ENCODE measurements at regions not wholly inside any gene's neighbourhood (a gene's known extent, or its start where the extent isn't known, plus 50 kb on each side); places are given as distances from the start of the nearest gene placed in this dataset.
"Not testable (repeated sequence)": the region's sequence is repeated elsewhere in the genome, so short reads cannot be mapped to it uniquely, and the experiment has no call there.

GRCh38 chr16:26863931-26864330 lies 202.8 kb upstream of the C16orf82 start:
- Mint-ChIP-seq H3K4me3 (no peak overlapping the region), H3K4me1 (ENCODE audit: low read depth) (no peaks in the 10 kb centered on the region), H3K27me3 (no peaks in the 10 kb centered on the region), H3K36me3 (no peaks in the 10 kb centered on the region), H3K27ac (no peak overlapping the region), H3K9me3 (peaks cover 23% of the 10 kb centered on the region)
- ChIA-PET POLR2A (no interaction called here), CTCF (no interaction called here)
- intact Hi-C loops (cut with micrococcal nuclease), result no loop called here
- DNase-seq, result no peak

GRCh38 chr16:26874318-26874717 lies 192.4 kb upstream of the C16orf82 start:
- H3K4me3 Mint-ChIP-seq; H3K27me3 Mint-ChIP-seq; H3K9me3 Mint-ChIP-seq; intact Hi-C loops (cut with micrococcal nuclease); H3K4me1 Mint-ChIP-seq (ENCODE audit: low read depth); H3K27ac Mint-ChIP-seq; CTCF ChIA-PET; H3K36me3 Mint-ChIP-seq; DNase-seq; POLR2A ChIA-PET: not testable (repeated sequence)

GRCh38 chr16:26877421-26877820 lies 189.3 kb upstream of the C16orf82 start:
- H3K9me3 Mint-ChIP-seq, result no peaks in the 10 kb centered on the region

GRCh38 chr16:26885674-26886073 lies 181.1 kb upstream of the C16orf82 start:
- Mint-ChIP-seq H3K4me1 (ENCODE audit: low read depth) (no peaks in the 10 kb centered on the region), H3K27me3 (peaks cover 15% of the 10 kb centered on the region), H3K4me3 (no peak overlapping the region), H3K36me3 (no peaks in the 10 kb centered on the region), H3K9me3 (peaks cover 5% of the 10 kb centered on the region), H3K27ac (no peak overlapping the region)
- DNase-seq, result no peak
- ChIA-PET POLR2A (no interaction called here), CTCF (no interaction called here)
- intact Hi-C loops (cut with micrococcal nuclease), result no loop called here

More at GRCh38 chr16:26877421-26877820, 189.3 kb upstream of the C16orf82 start:
- Mint-ChIP-seq H3K36me3 (no peaks in the 10 kb centered on the region), H3K27me3 (peaks cover 4% of the 10 kb centered on the region), H3K27ac (no peak overlapping the region), H3K4me3 (no peak overlapping the region), H3K4me1 (ENCODE audit: low read depth) (no peaks in the 10 kb centered on the region)
- POLR2A ChIA-PET, result no interaction called here
- intact Hi-C loops (cut with micrococcal nuclease), result no loop called here
- CTCF ChIA-PET, result interaction anchor here (0.6 kb wide), 1 partner anchor 54 kb away, joined by 3 read pairs; no protein-coding TSS in a partner anchor
- DNase-seq, result no peak

GRCh38 chr16:26889740-26890139 lies 177.0 kb upstream of the C16orf82 start:
- H3K4me1 Mint-ChIP-seq (ENCODE audit: low read depth), result no peaks in the 10 kb centered on the region
- ChIA-PET CTCF (no interaction called here), POLR2A (no interaction called here)
- H3K27me3 Mint-ChIP-seq, result peaks cover 9% of the 10 kb centered on the region
- H3K27ac Mint-ChIP-seq, result no peak overlapping the region
- no peaks in the 10 kb centered on the region for H3K36me3 Mint-ChIP-seq
- no peak for DNase-seq
- intact Hi-C loops (cut with micrococcal nuclease), result no loop called here
- H3K4me3 Mint-ChIP-seq, result no peak overlapping the region
- H3K9me3 Mint-ChIP-seq, result peaks cover 2% of the 10 kb centered on the region

GRCh38 chr16:26898200-26898599 lies 168.5 kb upstream of the C16orf82 start:
- H3K4me1 Mint-ChIP-seq (ENCODE audit: low read depth), result no peaks in the 10 kb centered on the region
- CTCF ChIA-PET, result no interaction called here
- DNase-seq, result no peak
- H3K27me3 Mint-ChIP-seq, result peaks cover 12% of the 10 kb centered on the region
- no peak overlapping the region for H3K27ac Mint-ChIP-seq
- no peaks in the 10 kb centered on the region for H3K9me3 Mint-ChIP-seq
- intact Hi-C loops (cut with micrococcal nuclease), result no loop called here
- H3K36me3 Mint-ChIP-seq, result no peaks in the 10 kb centered on the region
- no peak overlapping the region for H3K4me3 Mint-ChIP-seq
- POLR2A ChIA-PET, result no interaction called here

GRCh38 chr16:26901196-26901861 lies 165.4 kb upstream of the C16orf82 start:
- Mint-ChIP-seq H3K27ac (no peak overlapping the region), H3K4me3 (no peak overlapping the region), H3K9me3 (no peaks in the 10 kb centered on the region), H3K36me3 (no peaks in the 10 kb centered on the region), H3K27me3 (peaks cover 7% of the 10 kb centered on the region), H3K4me1 (ENCODE audit: low read depth) (no peaks in the 10 kb centered on the region)
- ChIA-PET CTCF (no interaction called here), POLR2A (no interaction called here)
- intact Hi-C loops (cut with micrococcal nuclease), result no loop called here
- no peak for DNase-seq

GRCh38 chr16:26901983-26902382 lies 164.7 kb upstream of the C16orf82 start:
- Mint-ChIP-seq H3K4me1 (ENCODE audit: low read depth) (no peaks in the 10 kb centered on the region), H3K9me3 (no peaks in the 10 kb centered on the region), H3K36me3 (no peaks in the 10 kb centered on the region), H3K4me3 (no peak overlapping the region), H3K27me3 (peaks cover 4% of the 10 kb centered on the region), H3K27ac (no peak overlapping the region)
- POLR2A ChIA-PET, result no interaction called here
- CTCF ChIA-PET, result no interaction called here
- intact Hi-C loops (cut with micrococcal nuclease), result no loop called here
- no peak for DNase-seq

GRCh38 chr16:26905336-26905735 lies 161.4 kb upstream of the C16orf82 start:
- CTCF ChIA-PET, result no interaction called here
- H3K27ac Mint-ChIP-seq, result no peak overlapping the region
- no peak overlapping the region for H3K4me3 Mint-ChIP-seq

GRCh38 chr16:26909623-26910022 lies 157.1 kb upstream of the C16orf82 start:
- H3K9me3 Mint-ChIP-seq, result no peaks in the 10 kb centered on the region
- H3K36me3 Mint-ChIP-seq, result no peaks in the 10 kb centered on the region
- peaks cover 11% of the 10 kb centered on the region for H3K27me3 Mint-ChIP-seq
- DNase-seq, result no peak
- no peaks in the 10 kb centered on the region for H3K4me1 Mint-ChIP-seq (ENCODE audit: low read depth)
- no peak overlapping the region for H3K27ac Mint-ChIP-seq
- POLR2A ChIA-PET, result no interaction called here
- no peak overlapping the region for H3K4me3 Mint-ChIP-seq
- CTCF ChIA-PET, result no interaction called here
- intact Hi-C loops (cut with micrococcal nuclease), result no loop called here

More at GRCh38 chr16:26905336-26905735, 161.4 kb upstream of the C16orf82 start:
- Mint-ChIP-seq H3K4me1 (ENCODE audit: low read depth) (no peaks in the 10 kb centered on the region), H3K27me3 (peaks cover 13% of the 10 kb centered on the region), H3K36me3 (no peaks in the 10 kb centered on the region), H3K9me3 (no peaks in the 10 kb centered on the region)
- intact Hi-C loops (cut with micrococcal nuclease), result no loop called here
- no peak for DNase-seq
- POLR2A ChIA-PET, result no interaction called here

- Mint-ChIP-seq H3K27ac (no peak overlapping the region), H3K27me3 (peaks cover 11% of the 10 kb centered on the region), H3K4me3 (no peak overlapping the region), H3K9me3 (no peaks in the 10 kb centered on the region), H3K36me3 (no peaks in the 10 kb centered on the region), H3K4me1 (ENCODE audit: low read depth) (no peaks in the 10 kb centered on the region)
- intact Hi-C loops (cut with micrococcal nuclease), result no loop called here
- CTCF ChIA-PET, result no interaction called here
- POLR2A ChIA-PET, result no interaction called here
- no peak for DNase-seq
Observed at GRCh38 chr16:26911436-26911835, 155.3 kb upstream of the C16orf82 start.

- no peak for DNase-seq
- Mint-ChIP-seq H3K4me3 (no peak overlapping the region), H3K27ac (no peak overlapping the region), H3K4me1 (ENCODE audit: low read depth) (no peaks in the 10 kb centered on the region), H3K36me3 (no peaks in the 10 kb centered on the region), H3K27me3 (peaks cover 9% of the 10 kb centered on the region), H3K9me3 (no peaks in the 10 kb centered on the region)
- POLR2A ChIA-PET, result no interaction called here
- CTCF ChIA-PET, result no interaction called here
- intact Hi-C loops (cut with micrococcal nuclease), result no loop called here
Observed at GRCh38 chr16:26913851-26914250, 152.9 kb upstream of the C16orf82 start.

- Mint-ChIP-seq H3K4me1 (ENCODE audit: low read depth) (no peaks in the 10 kb centered on the region), H3K9me3 (peaks cover 2% of the 10 kb centered on the region), H3K27ac (no peak overlapping the region), H3K4me3 (no peak overlapping the region), H3K27me3 (peaks cover 2% of the 10 kb centered on the region), H3K36me3 (no peaks in the 10 kb centered on the region)
- intact Hi-C loops (cut with micrococcal nuclease), result no loop called here
- ChIA-PET POLR2A (no interaction called here), CTCF (interaction anchor here (0.7 kb wide), 1 partner anchor 53 kb away, joined by 3 read pairs; no protein-coding TSS in a partner anchor)
- DNase-seq, result no peak
Observed at GRCh38 chr16:26930786-26931581, 135.7 kb upstream of the C16orf82 start.

Data from activated CD4-positive, alpha-beta memory T cell treated with anti-CD3 and anti-CD28 coated beads for 36 hours (primary cell).